NCI-H748 (cell line): ENCODE measurements at regions not wholly inside any gene's neighbourhood (a gene's known extent, or its start where the extent isn't known, plus 50 kb on each side); places are given as distances from the start of the nearest gene placed in this dataset.
"Not testable (repeated sequence)": the region's sequence is repeated elsewhere in the genome, so short reads cannot be mapped to it uniquely, and the experiment has no call there.

Source experiments
- DNase-seq: peaks from one replicate; lab custom pipeline; 2025; ENCODE audit not compliant: unreplicated experiment; lab: John Stamatoyannopoulos, UW

GRCh38 chr3:95673215-95673614 lies 1141.2 kb upstream of the EPHA6 start:
- no peak for DNase-seq

GRCh38 chr3:95705786-95706418 lies 1108.5 kb upstream of the EPHA6 start:
- DNase-seq = peak; percentile 19

- DNase-seq = no peak
Measured at GRCh38 chr3:95707268-95707667, 1107.1 kb upstream of the EPHA6 start.

- no peak for DNase-seq
Measured at GRCh38 chr3:95710684-95711083, 1103.7 kb upstream of the EPHA6 start.

GRCh38 chr3:95711789-95712188 lies 1102.6 kb upstream of the EPHA6 start:
- no peak for DNase-seq

GRCh38 chr3:95715128-95715527 lies 1099.3 kb upstream of the EPHA6 start:
- peak; percentile 0 for DNase-seq

GRCh38 chr3:95717048-95717447 lies 1097.3 kb upstream of the EPHA6 start:
- DNase-seq = no peak

GRCh38 chr3:95718168-95718567 lies 1096.2 kb upstream of the EPHA6 start:
- no peak for DNase-seq

GRCh38 chr3:95719481-95719880 lies 1094.9 kb upstream of the EPHA6 start:
- no peak for DNase-seq

- no peak for DNase-seq
Measured at GRCh38 chr3:95721938-95722337, 1092.5 kb upstream of the EPHA6 start.

GRCh38 chr3:95725770-95726169 lies 1088.6 kb upstream of the EPHA6 start:
- no peak for DNase-seq

GRCh38 chr3:95731753-95732152 lies 1082.6 kb upstream of the EPHA6 start:
- no peak for DNase-seq

GRCh38 chr3:95733336-95733735 lies 1081.1 kb upstream of the EPHA6 start:
- no peak for DNase-seq

- no peak for DNase-seq
Measured at GRCh38 chr3:95738045-95738444, 1076.3 kb upstream of the EPHA6 start.

GRCh38 chr3:95744896-95745295 lies 1069.5 kb upstream of the EPHA6 start:
- not testable (repeated sequence) for DNase-seq

- DNase-seq = no peak
Measured at GRCh38 chr3:95750097-95750496, 1064.3 kb upstream of the EPHA6 start.

- DNase-seq = no peak
Measured at GRCh38 chr3:95751509-95751908, 1062.9 kb upstream of the EPHA6 start.

GRCh38 chr3:95752199-95752598 lies 1062.2 kb upstream of the EPHA6 start:
- DNase-seq = no peak

GRCh38 chr3:95758707-95759106 lies 1055.7 kb upstream of the EPHA6 start:
- no peak for DNase-seq

GRCh38 chr3:95759614-95760301 lies 1054.6 kb upstream of the EPHA6 start:
- DNase-seq = no peak

GRCh38 chr3:95775486-95776094 lies 1038.8 kb upstream of the EPHA6 start:
- no peak for DNase-seq

- no peak for DNase-seq
Measured at GRCh38 chr3:95781598-95781997, 1032.8 kb upstream of the EPHA6 start.
